GM12878 (cell line): ENCODE measurements at regions not wholly inside any gene's neighbourhood (a gene's known extent, or its start where the extent isn't known, plus 50 kb on each side); places are given as distances from the start of the nearest gene placed in this dataset.

Experiments
- ATAC-seq: fragments of 200-7000 bp; cut with Tn5 transposase; 3 replicates; pipeline ENCODE4 v1.9.1; 2020; ENCODE audit warnings: mild to moderate bottlenecking, moderate library complexity
- BruUV-seq: library from RNA; stranded (reverse); fragments of 400-500 nt; replicated peaks from 2 replicates; lab custom pipeline; 2021; lab: Mats Ljungman, UMichigan
- CTCF ChIA-PET: fragments of 300-600 bp; sonication (Branson Sonifier 250); formaldehyde crosslinking; extraction: SDS; loops from one replicate; lab custom pipeline; 2021; ENCODE audit warnings: inconsistent platforms; lab: Yijun Ruan, JAX
- POLR2A ChIA-PET: fragments of 350-600 bp; formaldehyde crosslinking; extraction: SDS; loops from one replicate; lab custom pipeline; 2021; ENCODE audit warnings: inconsistent platforms; lab: Charles Lee
- RAD21 ChIA-PET: fragments of 300-600 bp; sonication (Branson Sonifier 250); formaldehyde crosslinking; loops from one replicate; lab custom pipeline; 2023; ENCODE audit warnings: antibody characterized with exemption; ENCODE audit not compliant: unreplicated experiment; lab: Charles Lee
- SMC1A ChIA-PET: fragments of 300-600 bp; sonication (Branson Sonifier 250); formaldehyde crosslinking; loops from one replicate; lab custom pipeline; 2023; ENCODE audit not compliant: unreplicated experiment, uncharacterized antibody; lab: Charles Lee
- DNase-seq: peaks from one replicate; pipeline ENCODE4 v3.0.0-alpha.2; 2011; ENCODE audit warnings: low read depth, low spot score
- FAIRE-seq: peaks from 3 replicates; lab custom pipeline; 2011; peaks lifted over from hg19 to GRCh38; lab: Jason Lieb, UNC
- H2AFZ ChIP-seq: 2 replicates; pipeline ENCODE4 v1.6.0; 2011; ENCODE audit warnings: low read depth, low read length, control low read depth; ENCODE audit not compliant: control insufficient read depth
- H3K27ac ChIP-seq: 2 replicates; pipeline ENCODE4 v1.5.1; 2011; ENCODE audit warnings: control low read depth; ENCODE audit not compliant: control insufficient read depth, insufficient read depth
- H3K27me3 ChIP-seq, 2 experiments: replicated peaks in 1 of 2; 2 replicates each; pipeline versions ENCODE4 v1.6.0 to v1.6.1; 2011; ENCODE audit warnings: low read length in 1 of 2; ENCODE audit not compliant: control insufficient read depth in 2 of 2, insufficient read depth in 2 of 2
- H3K36me3 ChIP-seq, 2 experiments: 2 replicates each; pipeline ENCODE4 v1.5.1; 2011; ENCODE audit warnings: low read length in 1 of 2; ENCODE audit not compliant: control insufficient read depth in 2 of 2, insufficient read depth in 2 of 2
- H3K4me1 ChIP-seq: 2 replicates; pipeline ENCODE4 v1.6.1; 2011; ENCODE audit warnings: mild to moderate bottlenecking, low read length, moderate library complexity, mixed read lengths; ENCODE audit not compliant: control insufficient read depth, insufficient read depth
- H3K4me2 ChIP-seq: 2 replicates; pipeline ENCODE4 v1.6.0; 2011; ENCODE audit warnings: control low read depth; ENCODE audit not compliant: control insufficient read depth, insufficient read depth
- H3K4me3 ChIP-seq: fragments of 200-600 bp; sonication (generic); 2 replicates; pipeline ENCODE4 v1.5.1; 2016
- H3K79me2 ChIP-seq: 2 replicates; pipeline ENCODE4 v1.6.0; 2011; ENCODE audit warnings: low read length; ENCODE audit not compliant: control insufficient read depth, insufficient read depth
- H3K9ac ChIP-seq: 2 replicates; pipeline ENCODE4 v1.8.0; 2011; ENCODE audit warnings: low read length, control low read depth, mixed read lengths; ENCODE audit not compliant: control insufficient read depth, insufficient read depth
- H3K9me3 ChIP-seq: replicated peaks from 3 replicates; pipeline ENCODE4 v1.5.1; 2011; ENCODE audit warnings: mild to moderate bottlenecking, low read length; ENCODE audit not compliant: control insufficient read depth, insufficient read depth
- H4K20me1 ChIP-seq: 2 replicates; pipeline ENCODE4 v1.6.0; 2011; ENCODE audit not compliant: control insufficient read depth, insufficient read depth
- BCLAF1 ChIP-seq: fragments of 450-650 bp; IDR thresholded peaks from 2 replicates; pipeline ENCODE4 v1.6.1; 2017; ENCODE audit warnings: antibody characterized with exemption, mild to moderate bottlenecking, moderate library complexity
- CUX1 ChIP-seq: IDR thresholded peaks from 2 replicates; pipeline ENCODE4 v1.6.1; 2012; ENCODE audit warnings: improper control_type of control experiment, low read depth, low read length; ENCODE audit not compliant: insufficient replicate concordance
- POLR2A ChIP-seq: IDR thresholded peaks from 2 replicates; pipeline ENCODE4 v1.6.1; 2011; ENCODE audit warnings: low read depth, mild to moderate bottlenecking, low read length
- RAD21 ChIP-seq: IDR thresholded peaks from 2 replicates; pipeline ENCODE4 v1.6.1; 2011; ENCODE audit warnings: mild to moderate bottlenecking, low read depth, low read length, moderate library complexity; ENCODE audit not compliant: insufficient read depth
- WGBS: methylation state at CpG from one replicate; pipeline ENCODE4 v1.1.6; 2016; ENCODE audit warnings: low lambda C conversion rate; ENCODE audit not compliant: insufficient replicate concordance, insufficient coverage; ENCODE audit errors: missing lambda C conversion rate; 5-methylcytosine and 5-hydroxymethylcytosine counted together
- in situ Hi-C: fragments of 300-500 bp; cut with MboI; formaldehyde crosslinking; loops from 9 replicates; pipeline ENCODE4 v1.14.3; 2018; ENCODE audit warnings: mixed read lengths
- intact Hi-C: fragments of 100-400 bp; cut with micrococcal nuclease; formaldehyde crosslinking; loops from one replicate; pipeline ENCODE4 v1.14.2; 2022; ENCODE audit not compliant: unreplicated experiment

DNA sequence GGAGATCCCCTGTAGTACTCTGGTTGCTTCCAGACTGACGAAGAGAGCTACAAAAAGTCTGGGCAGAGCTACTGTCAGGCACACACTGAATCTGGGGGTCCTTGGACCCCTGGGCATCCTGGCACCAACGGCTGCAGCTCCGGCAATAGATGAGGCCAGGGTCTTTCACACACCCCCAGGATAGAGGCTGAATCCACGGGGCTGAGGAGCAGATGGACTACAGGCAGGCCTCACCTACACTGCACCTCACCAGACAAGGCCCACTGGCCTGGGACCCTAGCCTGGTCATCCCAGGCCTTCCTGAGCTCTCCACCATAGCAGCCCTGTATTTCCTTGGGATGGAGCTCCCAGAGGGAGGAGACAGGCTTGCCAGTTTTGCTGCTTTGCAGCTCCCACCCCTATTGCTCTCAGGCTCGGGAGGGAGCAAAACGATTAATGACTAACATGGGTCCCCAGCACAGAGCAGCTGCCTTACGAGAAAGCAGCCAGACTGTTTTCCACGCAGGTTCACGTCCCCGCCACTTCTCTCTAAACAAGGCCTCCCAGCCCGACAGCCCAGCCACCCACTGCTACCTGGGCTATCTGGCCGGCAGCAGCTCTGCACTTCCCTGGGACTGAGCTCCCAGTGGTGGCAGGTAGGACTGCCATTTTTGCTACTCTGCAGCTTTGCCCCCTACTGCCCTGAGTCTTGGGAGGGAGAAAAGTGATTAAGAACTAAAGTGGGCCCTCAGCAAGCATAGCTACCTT, 1022.5 kb upstream of the ADGRL2 start:
- Histone ChIP-seq H3K4me1 (no peaks in the 10 kb centered on the region), H3K27me3 (no peaks in the 10 kb centered on the region), H3K4me2 (no peak overlapping the region), H3K9ac (no peak overlapping the region), H3K79me2 (no peaks in the 10 kb centered on the region), H2AFZ (no peak overlapping the region), H3K36me3 (no peaks in the 10 kb centered on the region), H3K4me3 (no peak overlapping the region), H4K20me1 (no peaks in the 10 kb centered on the region), H3K27ac (no peak overlapping the region), H3K9me3 (no peaks in the 10 kb centered on the region)
- ChIA-PET CTCF (no interaction called here), POLR2A (no interaction called here), SMC1A (no interaction called here), RAD21 (no interaction called here)
- intact Hi-C loops (no loop called here), in situ Hi-C loops (no loop called here)
- ATAC-seq (peak; percentile 58; the same call in 2 of the 3 replicates), DNase-seq (no peak), FAIRE-seq (no peak)
- BruUV-seq, result no TSS peak
- TF ChIP-seq POLR2A (no peak), CUX1 (no peak), BCLAF1 (no peak), RAD21 (no peak)
- 42% methylated on average over 12 of the region's 12 CpGs for WGBS
